Natural killer cell (primary cell): ENCODE measurements at regions not wholly inside any gene's neighbourhood (a gene's known extent, or its start where the extent isn't known, plus 50 kb on each side); places are given as distances from the start of the nearest gene placed in this dataset.

ENCODE experiments used
- ATAC-seq, 3 donors: fragments of 150-1000 bp in 2 of 3; fragments of 200-7000 bp in 1 of 3; cut with Tn5 transposase; 1 replicate in 1 of 3; 2 replicates in 2 of 3; pipeline ENCODE4 v1.10.0; 2021; ENCODE audit warnings: mild to moderate bottlenecking in 2 of 3, moderate library complexity in 2 of 3
- DNase-seq, 2 donors: peaks; one replicate each; pipeline versions ENCODE4 v3.0.0 to v3.0.0-alpha.2; 2013 to 2021; ENCODE audit warnings: mixed read lengths in 1 of 2
- H3K27ac ChIP-seq: one replicate; pipeline ENCODE4 v1.5.1; 2013; ENCODE audit warnings: mild to moderate bottlenecking, low read length
- H3K27me3 ChIP-seq: one replicate; pipeline ENCODE4 v1.6.1; 2013; ENCODE audit warnings: low read length; ENCODE audit not compliant: control insufficient read depth, insufficient read depth
- H3K36me3 ChIP-seq: one replicate; pipeline ENCODE4 v1.6.1; 2013; ENCODE audit warnings: low read length; ENCODE audit not compliant: control insufficient read depth, insufficient read depth
- H3K4me1 ChIP-seq: one replicate; pipeline ENCODE4 v1.6.1; 2013; ENCODE audit warnings: low read length; ENCODE audit not compliant: control insufficient read depth, insufficient read depth
- H3K4me3 ChIP-seq: one replicate; pipeline ENCODE4 v1.5.1; 2013; ENCODE audit warnings: low read length
- H3K9me3 ChIP-seq: one replicate; pipeline ENCODE4 v1.6.1; 2013; ENCODE audit warnings: low read length; ENCODE audit not compliant: control insufficient read depth, insufficient read depth
- H3K27ac Mint-ChIP-seq, 2 donors: one replicate each; pipeline ENCODE4 v1.8.0; 2022; ENCODE audit warnings: mild to moderate bottlenecking in 2 of 2, mixed read lengths in 2 of 2, moderate library complexity in 1 of 2
- H3K27me3 Mint-ChIP-seq, 2 donors: one replicate each; pipeline ENCODE4 v1.8.0; 2022; ENCODE audit warnings: low read depth in 2 of 2, mixed read lengths in 2 of 2
- H3K36me3 Mint-ChIP-seq: one replicate; pipeline ENCODE4 v1.8.0; 2022; ENCODE audit warnings: mixed read lengths
- H3K4me1 Mint-ChIP-seq, 2 donors: one replicate each; pipeline ENCODE4 v1.8.0; 2022; ENCODE audit warnings: mixed read lengths in 2 of 2
- H3K4me3 Mint-ChIP-seq: one replicate; pipeline ENCODE4 v1.8.0; 2022; ENCODE audit warnings: mild to moderate bottlenecking, moderate library complexity, mixed read lengths
- H3K9me3 Mint-ChIP-seq, 2 donors: one replicate each; pipeline ENCODE4 v1.8.0; 2022; ENCODE audit warnings: mixed read lengths in 2 of 2
- WGBS: methylation state at CpG from one replicate; pipeline ENCODE4 v1.1.7; 2013; ENCODE audit warnings: missing lambda C conversion rate; ENCODE audit not compliant: insufficient coverage; 5-methylcytosine and 5-hydroxymethylcytosine counted together
- intact Hi-C: fragments of 100-400 bp; cut with micrococcal nuclease; formaldehyde crosslinking; loops from one replicate; pipeline ENCODE4 v1.14.2; 2022
- TF ChIP-seq, protein P1 (sequence below): fragments of 200-600 bp; IDR thresholded peaks from one replicate; pipeline ENCODE4 v1.8.0; 2022; ENCODE audit warnings: antibody characterized with exemption

GRCh38 chr13:63490149-63490548, 2074.5 kb upstream of the PCDH20 start:
- no peak overlapping the region for H3K4me3 ChIP-seq
- Mint-ChIP-seq H3K36me3 (no peaks in the 10 kb centered on the region), H3K9me3 (peaks cover 1 to 9% of the 10 kb centered on the region in 2 donors), H3K27ac (no peak overlapping the region), H3K27me3 (no peaks in the 10 kb centered on the region), H3K4me3 (no peak overlapping the region), H3K4me1 (no peaks in the 10 kb centered on the region)
- DNase-seq (no peak), ATAC-seq (no peak)
- H3K9me3 ChIP-seq, result peaks cover 4% of the 10 kb centered on the region
- no peak overlapping the region for H3K27ac ChIP-seq
- no peaks in the 10 kb centered on the region for H3K36me3 ChIP-seq
- TF ChIP-seq, protein P1, sequence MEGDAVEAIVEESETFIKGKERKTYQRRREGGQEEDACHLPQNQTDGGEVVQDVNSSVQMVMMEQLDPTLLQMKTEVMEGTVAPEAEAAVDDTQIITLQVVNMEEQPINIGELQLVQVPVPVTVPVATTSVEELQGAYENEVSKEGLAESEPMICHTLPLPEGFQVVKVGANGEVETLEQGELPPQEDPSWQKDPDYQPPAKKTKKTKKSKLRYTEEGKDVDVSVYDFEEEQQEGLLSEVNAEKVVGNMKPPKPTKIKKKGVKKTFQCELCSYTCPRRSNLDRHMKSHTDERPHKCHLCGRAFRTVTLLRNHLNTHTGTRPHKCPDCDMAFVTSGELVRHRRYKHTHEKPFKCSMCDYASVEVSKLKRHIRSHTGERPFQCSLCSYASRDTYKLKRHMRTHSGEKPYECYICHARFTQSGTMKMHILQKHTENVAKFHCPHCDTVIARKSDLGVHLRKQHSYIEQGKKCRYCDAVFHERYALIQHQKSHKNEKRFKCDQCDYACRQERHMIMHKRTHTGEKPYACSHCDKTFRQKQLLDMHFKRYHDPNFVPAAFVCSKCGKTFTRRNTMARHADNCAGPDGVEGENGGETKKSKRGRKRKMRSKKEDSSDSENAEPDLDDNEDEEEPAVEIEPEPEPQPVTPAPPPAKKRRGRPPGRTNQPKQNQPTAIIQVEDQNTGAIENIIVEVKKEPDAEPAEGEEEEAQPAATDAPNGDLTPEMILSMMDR, result no peak
- no peaks in the 10 kb centered on the region for H3K27me3 ChIP-seq
- intact Hi-C loops, result no loop called here
- WGBS, result no CpG with 5 or more reads among the region's 1 CpG
- H3K4me1 ChIP-seq, result no peaks in the 10 kb centered on the region

DNA sequence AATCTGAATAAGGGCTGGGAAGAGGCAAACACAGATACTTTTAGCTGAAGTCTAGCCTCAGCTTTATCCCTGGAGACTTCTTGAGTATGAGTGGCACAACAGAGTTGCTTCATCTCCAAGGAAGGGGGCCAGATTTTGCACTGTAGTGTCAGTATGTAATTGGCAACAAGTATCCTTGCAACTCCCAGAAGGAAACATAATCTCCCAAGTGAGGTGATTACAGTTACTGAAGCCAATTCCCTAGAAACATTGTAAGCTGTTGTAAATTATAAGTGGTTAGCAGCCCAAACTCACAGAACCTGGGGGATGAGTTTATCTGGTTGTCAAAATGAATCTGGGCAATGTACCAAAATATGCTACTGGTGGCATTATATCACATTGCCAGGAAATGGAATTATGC, 2065.7 kb upstream of the PCDH20 start:
- no peak overlapping the region for H3K27ac ChIP-seq
- Mint-ChIP-seq H3K4me3 (no peak overlapping the region), H3K4me1 (no peaks in the 10 kb centered on the region), H3K27ac (no peak overlapping the region), H3K9me3 (peaks cover 8 to 14% of the 10 kb centered on the region in 2 donors), H3K36me3 (no peaks in the 10 kb centered on the region), H3K27me3 (no peaks in the 10 kb centered on the region)
- TF ChIP-seq, protein P1, result no peak
- no peaks in the 10 kb centered on the region for H3K4me1 ChIP-seq
- H3K4me3 ChIP-seq, result no peak overlapping the region
- intact Hi-C loops, result no loop called here
- no peaks in the 10 kb centered on the region for H3K27me3 ChIP-seq
- DNase-seq (no peak), ATAC-seq (no peak)
- H3K36me3 ChIP-seq, result no peaks in the 10 kb centered on the region
- peaks cover 4% of the 10 kb centered on the region for H3K9me3 ChIP-seq

GRCh38 chr13:63472711-63473110, 2057.1 kb upstream of the PCDH20 start:
- Histone ChIP-seq H3K9me3 (no peaks in the 10 kb centered on the region), H3K27me3 (no peaks in the 10 kb centered on the region), H3K27ac (no peak overlapping the region), H3K36me3 (no peaks in the 10 kb centered on the region), H3K4me1 (no peaks in the 10 kb centered on the region), H3K4me3 (no peak overlapping the region)
- Mint-ChIP-seq H3K27ac (no peak overlapping the region), H3K27me3 (no peaks in the 10 kb centered on the region), H3K4me1 (no peaks in the 10 kb centered on the region), H3K36me3 (peaks cover 10% of the 10 kb centered on the region), H3K4me3 (no peak overlapping the region), H3K9me3 (peaks cover 11 to 18% of the 10 kb centered on the region in 2 donors)
- DNase-seq (no peak), ATAC-seq (no peak)
- intact Hi-C loops, result no loop called here
- TF ChIP-seq, protein P1, result no peak
- WGBS, result no CpG with 5 or more reads among the region's 1 CpG

GRCh38 chr13:63463782-63464610, 2048.3 kb upstream of the PCDH20 start:
- no peak overlapping the region for H3K4me3 Mint-ChIP-seq
- TF ChIP-seq, protein P1, result no peak
- no peaks in the 10 kb centered on the region for H3K4me1 ChIP-seq
- H3K27ac ChIP-seq, result no peak overlapping the region
- peaks cover 13% of the 10 kb centered on the region for H3K9me3 ChIP-seq
- 65% methylated on average over 1 of the region's 1 CpG for WGBS
- peaks cover 9% of the 10 kb centered on the region for H3K36me3 Mint-ChIP-seq
- H3K4me1 Mint-ChIP-seq, result no peaks in the 10 kb centered on the region
- no peak overlapping the region for H3K27ac Mint-ChIP-seq
- H3K36me3 ChIP-seq, result no peaks in the 10 kb centered on the region
- no peaks in the 10 kb centered on the region for H3K27me3 ChIP-seq
- H3K27me3 Mint-ChIP-seq, result no peaks in the 10 kb centered on the region
- intact Hi-C loops, result no loop called here
- ATAC-seq (no peak), DNase-seq (no peak)
- H3K4me3 ChIP-seq, result no peak overlapping the region
- H3K9me3 Mint-ChIP-seq, result peaks cover 10 to 16% of the 10 kb centered on the region in 2 donors
